ENCODE measurements at regions not wholly inside any gene's neighbourhood (a gene's known extent, or its start where the extent isn't known, plus 50 kb on each side); places are given as distances from the start of the nearest gene placed in this dataset.

GRCh38 chr1:232248276-232248820, 381.6 kb downstream of the SIPA1L2 start:
- no peak for TF ChIP-seq NFIC (IDR thresholded peaks at IDR 0.05)
- no peak for TF ChIP-seq REST (IDR thresholded peaks at IDR 0.05; ENCODE audit: low read depth)
